Heart left ventricle (tissue), 16 donors: ENCODE measurements at regions not wholly inside any gene's neighbourhood (a gene's known extent, or its start where the extent isn't known, plus 50 kb on each side); places are given as distances from the start of the nearest gene placed in this dataset.
A peak's percentile ranks its signal among the peaks of the same experiment; 100 is the strongest.

Experiments
- ATAC-seq, 4 donors: fragments of 200-7000 bp; cut with Tn5 transposase; one replicate each; pipeline ENCODE4 v1.9.1; 2020 to 2022; ENCODE audit warnings: moderate library complexity in 4 of 4, mild to moderate bottlenecking in 3 of 4, moderate number of reproducible peaks in 1 of 4
- DNase-seq, 5 donors: peaks; one replicate each; pipeline ENCODE4 v3.0.0-alpha.2; 2020
- H3K27ac ChIP-seq, 12 donors: fragments of 200-600 bp; sonication (generic) in 4 of 12; one replicate each; pipeline versions ENCODE4 v1.5.0 to v1.8.0; 2016 to 2022; ENCODE audit warnings: mild to moderate bottlenecking in 2 of 12
- H3K27me3 ChIP-seq, 9 donors: fragments of 200-600 bp; sonication (generic) in 2 of 9; one replicate each; pipeline versions ENCODE4 v1.5.1 to v1.8.0; 2016 to 2022; ENCODE audit warnings: mild to moderate bottlenecking in 3 of 9
- H3K36me3 ChIP-seq, 9 donors: fragments of 200-600 bp; sonication (generic) in 2 of 9; one replicate each; pipeline versions ENCODE4 v1.5.0 to v1.8.0; 2018 to 2022; ENCODE audit warnings: mild to moderate bottlenecking in 2 of 9
- H3K4me1 ChIP-seq, 12 donors: fragments of 200-600 bp; sonication (generic) in 4 of 12; one replicate each; pipeline versions ENCODE4 v1.5.0 to v1.8.0; 2016 to 2022; ENCODE audit warnings: mild to moderate bottlenecking in 3 of 12
- H3K4me3 ChIP-seq, 12 donors: fragments of 200-600 bp; sonication (generic) in 4 of 12; one replicate each; pipeline versions ENCODE4 v1.5.0 to v1.8.0; 2017 to 2022; ENCODE audit warnings: mild to moderate bottlenecking in 9 of 12, moderate library complexity in 4 of 12
- H3K9me3 ChIP-seq, 12 donors: fragments of 200-600 bp; sonication (generic) in 4 of 12; one replicate each; pipeline versions ENCODE4 v1.5.0 to v1.8.0; 2016 to 2022; ENCODE audit warnings: mild to moderate bottlenecking in 1 of 12
- POLR2A ChIP-seq, 2 donors: fragments of 450-650 bp; IDR thresholded peaks; one replicate each; pipeline ENCODE4 v1.6.1; 2017; ENCODE audit warnings: antibody characterized with exemption in 2 of 2, mild to moderate bottlenecking in 2 of 2, moderate library complexity in 2 of 2
- WGBS, 4 donors: extraction: QIAGEN DNeasy Blood & Tissue Kit in 2 of 4; methylation state at CpG; one replicate each; pipeline versions ENCODE4 v1.1.5 to v1.1.7; 2013 to 2018; 5-methylcytosine and 5-hydroxymethylcytosine counted together
- intact Hi-C, 10 donors: fragments of 100-400 bp; cut with DNase I; formaldehyde crosslinking; loops; one replicate each; pipeline versions ENCODE4 v1.11.1 to v1.14.2; 2022
- TF ChIP-seq, protein P1 (sequence below), 12 donors: fragments of 200-600 bp; sonication (generic) in 4 of 12; IDR thresholded peaks; one replicate each; pipeline versions ENCODE4 v1.5.0 to v1.8.0; 2018 to 2022; ENCODE audit warnings: antibody characterized with exemption in 12 of 12, mild to moderate bottlenecking in 5 of 12
- donor health status: ischemic (EF 13 %, LVEDD 7.1; RV severe dilation, severe dysfunction).
- donor health status: healthy with polysubstance abuse.
- donor health status: DM: no; HTN: yes; CAD: no.
- donor health status: DM: no; HTN: no; CAD: no.
- donor health status: ischemic (EF 25% LVEDD 6.9; RV normal size, moderate dysfunction).
- donor health status: ischemic (EF 25% LVEDD 5.7; RV mildly dilated, moderate dysfunction).
- donor health status: healthy.
- donor health status: DM: yes; HTN: yes; CAD: no.
- donor health status: ischemic (EF 35%, LVEDD 5.7; RV mildly dilated, moderate dysfunction).
- donor health status: nonischemic (EF 11% LVEDD 7.7; RV severe dilation, severe dysfunction).
- donor health status: DM: yes; HTN: yes; CAD: no.
- donor health status: PGD.
- donor health status: ischemic (EF 29% LVEDD 5.4; RV normal size, mild dysfunction).
- donor health status: nonischemic (EF 23%, LVEDD 6.1; RV moderate dilation, normal function).

- WGBS, 4 donors: 50 to 57% (median 53%) methylated on average over 7 of the region's 7 CpGs
- peaks cover 0 to 24% (median 0%) of the 10 kb centered on the region in 9 donors for H3K27me3 ChIP-seq
- no peak overlapping the region for H3K4me3 ChIP-seq
- peak in 1 of 4 donors; percentile 77 for ATAC-seq
- no peak for DNase-seq
- intact Hi-C loops: no loop called here
- H3K27ac ChIP-seq: no peak overlapping the region
- H3K9me3 ChIP-seq: peaks cover 0 to 19% (median 13%) of the 10 kb centered on the region in 12 donors
- TF ChIP-seq, protein P1, sequence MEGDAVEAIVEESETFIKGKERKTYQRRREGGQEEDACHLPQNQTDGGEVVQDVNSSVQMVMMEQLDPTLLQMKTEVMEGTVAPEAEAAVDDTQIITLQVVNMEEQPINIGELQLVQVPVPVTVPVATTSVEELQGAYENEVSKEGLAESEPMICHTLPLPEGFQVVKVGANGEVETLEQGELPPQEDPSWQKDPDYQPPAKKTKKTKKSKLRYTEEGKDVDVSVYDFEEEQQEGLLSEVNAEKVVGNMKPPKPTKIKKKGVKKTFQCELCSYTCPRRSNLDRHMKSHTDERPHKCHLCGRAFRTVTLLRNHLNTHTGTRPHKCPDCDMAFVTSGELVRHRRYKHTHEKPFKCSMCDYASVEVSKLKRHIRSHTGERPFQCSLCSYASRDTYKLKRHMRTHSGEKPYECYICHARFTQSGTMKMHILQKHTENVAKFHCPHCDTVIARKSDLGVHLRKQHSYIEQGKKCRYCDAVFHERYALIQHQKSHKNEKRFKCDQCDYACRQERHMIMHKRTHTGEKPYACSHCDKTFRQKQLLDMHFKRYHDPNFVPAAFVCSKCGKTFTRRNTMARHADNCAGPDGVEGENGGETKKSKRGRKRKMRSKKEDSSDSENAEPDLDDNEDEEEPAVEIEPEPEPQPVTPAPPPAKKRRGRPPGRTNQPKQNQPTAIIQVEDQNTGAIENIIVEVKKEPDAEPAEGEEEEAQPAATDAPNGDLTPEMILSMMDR (IDR thresholded peaks at IDR 0.05): no peak
- TF ChIP-seq POLR2A (IDR thresholded peaks at IDR 0.05): no peak
- H3K4me1 ChIP-seq: no peaks in the 10 kb centered on the region
- no peaks in the 10 kb centered on the region for H3K36me3 ChIP-seq
These were observed 61.8 kb downstream of the FOXB1 start for GRCh38 chr15:60065951-60066350.

GRCh38 chr15:60070838-60071493 is 66.9 kb downstream of the FOXB1 start:
- DNase-seq (no peak), ATAC-seq (no peak)
- Histone ChIP-seq H3K9me3 (peaks cover 0 to 5% (median 0%) of the 10 kb centered on the region in 12 donors), H3K4me1 (no peaks in the 10 kb centered on the region), H3K27me3 (peaks cover 0 to 19% (median 2%) of the 10 kb centered on the region in 9 donors), H3K4me3 (no peak overlapping the region), H3K36me3 (no peaks in the 10 kb centered on the region), H3K27ac (no peak overlapping the region)
- TF ChIP-seq POLR2A (IDR thresholded peaks at IDR 0.05): no peak
- TF ChIP-seq, protein P1 (IDR thresholded peaks at IDR 0.05): no peak
- 66 to 73% (median 70%) methylated on average over 8 of the region's 8 CpGs for WGBS, 4 donors
- intact Hi-C loops: no loop called here

GRCh38 chr15:60072826-60073465 is 68.8 kb downstream of the FOXB1 start:
- intact Hi-C loops: no loop called here
- H3K36me3 ChIP-seq: no peaks in the 10 kb centered on the region
- H3K4me1 ChIP-seq: no peaks in the 10 kb centered on the region
- no peak for DNase-seq
- no peak overlapping the region for H3K4me3 ChIP-seq
- 66 to 71% (median 67%) methylated on average over 5 of the region's 5 CpGs for WGBS, 4 donors
- no peak overlapping the region for H3K27ac ChIP-seq
- no peak for TF ChIP-seq POLR2A (IDR thresholded peaks at IDR 0.05)
- TF ChIP-seq, protein P1 (IDR thresholded peaks at IDR 0.05): no peak
- H3K9me3 ChIP-seq: peaks cover 0 to 5% (median 0%) of the 10 kb centered on the region in 12 donors
- ATAC-seq: no peak
- peaks cover 0 to 19% (median 0%) of the 10 kb centered on the region in 9 donors for H3K27me3 ChIP-seq

DNA sequence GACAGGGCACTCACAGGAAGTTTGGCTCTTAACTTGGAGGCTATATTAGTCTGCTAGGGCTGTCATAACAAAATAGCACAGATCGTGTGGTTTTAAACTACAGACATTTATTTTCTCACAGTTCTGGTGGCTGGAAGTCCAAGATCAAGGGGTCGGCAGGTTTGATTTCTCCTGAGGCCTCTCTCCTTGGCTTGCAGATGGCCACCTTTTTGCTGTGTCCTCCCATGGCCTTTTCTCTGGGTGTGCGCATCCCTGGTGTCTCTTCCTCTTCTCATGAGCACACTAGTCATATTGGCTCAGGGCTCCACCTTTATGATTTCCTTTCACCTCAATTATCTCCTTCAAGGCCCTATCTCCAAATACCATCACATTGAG is 69.3 kb downstream of the FOXB1 start:
- 87 to 95% (median 93%) methylated on average over 3 of the region's 3 CpGs for WGBS, 4 donors
- no peak for DNase-seq

More for the DNA sequence above, 69.3 kb downstream of the FOXB1 start:
- Histone ChIP-seq H3K4me1 (no peaks in the 10 kb centered on the region), H3K36me3 (no peaks in the 10 kb centered on the region), H3K27ac (no peak overlapping the region), H3K27me3 (peaks cover 0 to 19% (median 0%) of the 10 kb centered on the region in 9 donors), H3K9me3 (peaks cover 0 to 5% (median 0%) of the 10 kb centered on the region in 12 donors), H3K4me3 (no peak overlapping the region)
- no peak for TF ChIP-seq POLR2A (IDR thresholded peaks at IDR 0.05)
- TF ChIP-seq, protein P1 (IDR thresholded peaks at IDR 0.05): no peak
- ATAC-seq: no peak
- intact Hi-C loops: no loop called here
